Thyroid gland (tissue), 4 donors: ENCODE measurements at regions not wholly inside any gene's neighbourhood (a gene's known extent, or its start where the extent isn't known, plus 50 kb on each side); places are given as distances from the start of the nearest gene placed in this dataset.

Experiments used
- DNase-seq, 2 donors: peaks; one replicate each; pipeline ENCODE4 v3.0.0-alpha.2; 2019
- H3K27ac ChIP-seq, 3 donors: fragments of 200-600 bp; sonication (generic); 1 replicate in 2 of 3; 2 replicates in 1 of 3; pipeline ENCODE4 v1.5.1; 2016 to 2019; ENCODE audit warnings: mild to moderate bottlenecking in 1 of 3, moderate library complexity in 1 of 3
- H3K27me3 ChIP-seq: fragments of 200-600 bp; sonication (generic); one replicate; pipeline ENCODE4 v1.5.1; 2019
- H3K36me3 ChIP-seq, 2 donors: fragments of 200-600 bp; sonication (generic); one replicate each; pipeline ENCODE4 v1.5.1; 2016 to 2019
- H3K4me1 ChIP-seq, 2 donors: fragments of 200-600 bp; sonication (generic); one replicate each; pipeline ENCODE4 v1.5.1; 2017 to 2019
- H3K4me3 ChIP-seq, 3 donors: fragments of 200-600 bp; sonication (generic); replicated peaks in 1 of 3; 1 replicate in 2 of 3; 2 replicates in 1 of 3; pipeline ENCODE4 v1.5.1; 2016; ENCODE audit warnings: mild to moderate bottlenecking in 1 of 3
- H3K9me3 ChIP-seq: fragments of 200-600 bp; sonication (generic); one replicate; pipeline ENCODE4 v1.5.1; 2017
- CTCF ChIP-seq, 6 experiments: fragments of 200-600 bp in 3 of 6; fragments of 450-650 bp in 3 of 6; sonication (generic) in 3 of 6; IDR thresholded peaks; one replicate each; pipeline ENCODE4 v1.5.1; 2016 to 2019; ENCODE audit warnings: antibody characterized with exemption in 6 of 6, mild to moderate bottlenecking in 2 of 6, inconsistent platforms in 1 of 6, moderate library complexity in 1 of 6
- POLR2A ChIP-seq, 2 donors: fragments of 450-650 bp; IDR thresholded peaks; one replicate each; pipeline ENCODE4 v1.6.1; 2017; ENCODE audit warnings: antibody characterized with exemption in 2 of 2, mild to moderate bottlenecking in 2 of 2, moderate library complexity in 1 of 2
- WGBS, 2 donors: methylation state at CpG; one replicate each; pipeline ENCODE4 v1.1.5; 2017; 5-methylcytosine and 5-hydroxymethylcytosine counted together
- intact Hi-C: fragments of 100-400 bp; cut with DNase I; formaldehyde crosslinking; loops from one replicate; pipeline ENCODE4 v1.15.1; 2023

- intact Hi-C loops: no loop called here
- 91 to 93% methylated on average over 24 of the region's 24 CpGs for WGBS, 2 donors
- H3K9me3 ChIP-seq: no peaks in the 10 kb centered on the region
- DNase-seq: no peak
- no peak overlapping the region for H3K4me3 ChIP-seq
- H3K27me3 ChIP-seq: no peaks in the 10 kb centered on the region
- no peak for TF ChIP-seq CTCF (IDR thresholded peaks at IDR 0.05)
- TF ChIP-seq POLR2A (IDR thresholded peaks at IDR 0.05): no peak
- no peak overlapping the region for H3K27ac ChIP-seq
- no peaks in the 10 kb centered on the region for H3K4me1 ChIP-seq
- H3K36me3 ChIP-seq: no peaks in the 10 kb centered on the region
Measured at GRCh38 chr22:48596111-48596850, 1231.4 kb downstream of the BRD1 start.

DNA sequence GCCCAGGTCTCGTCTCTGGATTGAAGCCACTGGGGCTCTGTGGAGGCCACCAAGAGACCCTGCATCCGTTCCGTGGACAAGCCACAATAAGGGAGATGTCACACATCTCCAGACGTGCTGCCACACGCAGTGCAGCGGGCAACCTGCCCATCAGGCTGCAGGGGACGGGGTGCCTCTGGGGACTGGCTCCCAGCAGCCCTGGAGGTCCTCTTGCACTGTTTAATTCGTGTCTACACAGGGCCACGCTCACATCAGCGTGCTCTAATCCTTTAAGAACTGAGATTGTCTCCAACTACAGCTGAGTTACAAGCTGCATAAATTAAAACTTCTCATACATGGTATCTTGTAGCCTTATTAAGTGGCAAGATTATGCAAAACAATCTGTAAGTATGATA lies 1232.2 kb downstream of the BRD1 start:
- H3K4me3 ChIP-seq: no peak overlapping the region
- no peaks in the 10 kb centered on the region for H3K4me1 ChIP-seq
- no peak overlapping the region for H3K27ac ChIP-seq
- H3K9me3 ChIP-seq: no peaks in the 10 kb centered on the region
- TF ChIP-seq CTCF (IDR thresholded peaks at IDR 0.05) (no peak), POLR2A (IDR thresholded peaks at IDR 0.05) (no peak)
- no peak for DNase-seq
- H3K27me3 ChIP-seq: no peaks in the 10 kb centered on the region
- 71% methylated on average over 8 of the region's 10 CpGs for WGBS, 2 donors
- intact Hi-C loops: no loop called here
- H3K36me3 ChIP-seq: no peaks in the 10 kb centered on the region

DNA sequence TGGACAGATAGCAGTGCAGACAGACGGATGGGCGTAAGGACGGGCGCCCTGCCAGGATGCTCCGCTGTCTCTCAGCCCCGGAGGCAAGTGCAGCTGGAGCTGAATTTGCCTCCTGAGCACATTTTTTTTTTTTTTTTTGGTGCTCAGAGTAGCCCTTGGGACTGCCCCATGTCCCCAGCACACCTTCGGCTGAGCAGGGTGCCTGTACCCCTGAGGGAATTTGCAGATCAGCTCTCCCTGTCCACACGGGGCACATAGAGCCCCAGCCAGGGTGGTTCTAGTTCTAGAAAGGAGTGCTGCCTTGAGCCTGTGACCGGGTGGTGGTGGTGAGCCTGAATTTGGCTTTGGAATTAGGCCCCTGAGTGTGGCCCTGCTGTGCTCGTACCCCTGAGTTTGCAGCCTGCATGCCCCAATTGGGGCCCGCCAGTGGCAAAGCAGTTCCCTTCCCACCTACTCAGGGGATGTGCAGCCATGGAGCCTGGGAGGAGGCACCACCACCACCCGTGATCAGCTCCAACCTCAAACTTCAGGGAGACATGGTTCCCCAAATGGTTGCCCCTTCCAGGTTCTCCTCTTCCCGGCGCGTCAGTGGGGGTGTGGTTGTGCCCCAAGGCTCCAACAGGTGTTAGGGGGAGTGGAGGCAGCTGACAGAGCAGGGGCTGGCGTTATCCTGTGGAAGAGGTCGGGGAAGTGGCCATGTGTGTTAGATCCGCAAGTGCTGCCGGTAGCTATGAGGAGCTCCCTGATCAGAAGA lies 1232.7 kb downstream of the BRD1 start:
- no peaks in the 10 kb centered on the region for H3K4me1 ChIP-seq
- intact Hi-C loops: no loop called here
- 81 to 86% methylated on average over 10 to 19 of the region's 19 CpGs for WGBS, 2 donors
- H3K36me3 ChIP-seq: no peaks in the 10 kb centered on the region
- H3K4me3 ChIP-seq: no peak overlapping the region
- TF ChIP-seq CTCF (IDR thresholded peaks at IDR 0.05) (no peak), POLR2A (IDR thresholded peaks at IDR 0.05) (no peak)
- no peak for DNase-seq
- no peaks in the 10 kb centered on the region for H3K27me3 ChIP-seq
- H3K27ac ChIP-seq: no peak overlapping the region
- no peaks in the 10 kb centered on the region for H3K9me3 ChIP-seq

DNA sequence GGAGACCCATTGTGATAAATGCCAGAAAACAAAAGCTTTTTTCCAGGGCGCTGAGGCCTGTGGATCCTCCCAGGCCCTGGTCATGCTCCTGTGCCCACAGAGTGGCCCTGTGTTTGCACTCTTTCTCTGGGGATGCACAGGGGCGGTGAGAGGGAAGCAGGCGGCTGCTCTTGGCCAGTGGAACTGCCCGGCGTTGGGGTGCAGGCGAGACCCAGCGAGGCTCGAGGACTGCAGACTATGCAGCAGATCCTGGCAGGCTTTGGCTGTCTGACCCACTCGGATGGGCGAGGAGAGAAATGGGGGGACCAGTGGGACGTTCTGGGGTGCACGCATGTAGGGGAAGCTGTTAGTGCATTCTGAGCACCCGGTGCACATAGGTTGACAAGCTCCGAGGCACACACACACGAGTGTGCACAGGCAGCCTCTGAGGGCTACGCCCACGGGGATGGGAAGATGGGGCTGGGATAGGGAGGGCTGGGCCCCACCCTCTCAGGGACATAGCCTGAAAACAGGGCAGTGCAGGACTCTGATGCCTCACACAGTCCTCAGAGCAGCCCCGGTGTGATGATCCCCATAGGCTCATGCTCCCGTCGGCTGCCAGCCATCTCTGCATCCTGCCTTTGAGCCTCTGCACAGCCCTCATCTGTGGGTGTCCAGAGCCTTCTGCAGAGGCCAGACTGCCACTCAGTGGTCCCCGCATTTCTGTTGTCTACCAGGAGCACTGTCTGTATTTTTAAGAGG lies 1233.5 kb downstream of the BRD1 start:
- intact Hi-C loops: no loop called here
- Histone ChIP-seq H3K4me3 (no peak overlapping the region), H3K4me1 (no peaks in the 10 kb centered on the region), H3K9me3 (no peaks in the 10 kb centered on the region), H3K27ac (no peak overlapping the region), H3K36me3 (no peaks in the 10 kb centered on the region), H3K27me3 (no peaks in the 10 kb centered on the region)
- no peak for TF ChIP-seq POLR2A (IDR thresholded peaks at IDR 0.05)
- no peak for TF ChIP-seq CTCF (IDR thresholded peaks at IDR 0.05)
- WGBS, 2 donors: 50 to 53% methylated on average over 17 of the region's 21 CpGs
- DNase-seq: no peak
